Lower lobe of right lung (tissue), 2 donors: ENCODE measurements at regions not wholly inside any gene's neighbourhood (a gene's known extent, or its start where the extent isn't known, plus 50 kb on each side); places are given as distances from the start of the nearest gene placed in this dataset.

Experiments used
- ATAC-seq, 2 donors: fragments of 200-7000 bp; cut with Tn5 transposase; one replicate each; pipeline ENCODE4 v1.9.1; 2020 to 2022; ENCODE audit warnings: mild to moderate bottlenecking in 2 of 2, moderate library complexity in 2 of 2
- DNase-seq: peaks from one replicate; pipeline ENCODE4 v3.0.0-alpha.2; 2020
- H3K27ac ChIP-seq: fragments of 200-600 bp; one replicate; pipeline ENCODE4 v1.8.0; 2022
- H3K27me3 ChIP-seq: fragments of 200-600 bp; one replicate; pipeline ENCODE4 v1.8.0; 2022; ENCODE audit warnings: low read depth
- H3K36me3 ChIP-seq: fragments of 200-600 bp; one replicate; pipeline ENCODE4 v1.8.0; 2022; ENCODE audit warnings: mild to moderate bottlenecking
- H3K4me1 ChIP-seq: fragments of 200-600 bp; one replicate; pipeline ENCODE4 v1.8.0; 2022
- H3K4me3 ChIP-seq: fragments of 200-600 bp; one replicate; pipeline ENCODE4 v1.8.0; 2022; ENCODE audit warnings: mild to moderate bottlenecking
- H3K9me3 ChIP-seq: fragments of 200-600 bp; one replicate; pipeline ENCODE4 v1.8.0; 2022
- intact Hi-C: fragments of 100-400 bp; cut with DNase I; formaldehyde crosslinking; loops from one replicate; pipeline ENCODE4 v1.11.0; 2022
- TF ChIP-seq, protein P1 (sequence below): fragments of 200-600 bp; IDR thresholded peaks from one replicate; pipeline ENCODE4 v1.8.0; 2022; ENCODE audit warnings: antibody characterized with exemption, mild to moderate bottlenecking
- donor health status: DM: no; HTN: yes; CAD: no; lungs with severe emphysema.

DNA sequence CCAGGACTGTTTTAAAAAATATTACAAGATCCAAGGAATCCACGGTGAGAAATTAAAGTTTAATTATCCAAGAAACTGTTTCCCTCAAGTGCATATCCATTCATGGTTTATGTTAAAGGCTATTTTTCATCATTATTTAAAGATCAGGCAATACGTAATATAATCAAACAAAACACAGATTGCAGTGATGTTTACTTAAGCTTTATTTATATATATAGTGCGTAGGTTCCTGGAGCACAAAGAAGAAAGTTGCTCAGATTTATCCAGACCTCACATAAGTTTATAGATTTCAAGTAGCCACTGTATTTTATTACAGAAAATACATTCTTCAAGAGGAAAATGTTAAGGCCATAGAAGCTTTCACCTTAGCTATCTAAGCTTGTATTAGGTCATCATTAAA lies 210.0 kb upstream of the KLF14 start:
- intact Hi-C loops = no loop called here
- no peak for ATAC-seq
- TF ChIP-seq, protein P1, sequence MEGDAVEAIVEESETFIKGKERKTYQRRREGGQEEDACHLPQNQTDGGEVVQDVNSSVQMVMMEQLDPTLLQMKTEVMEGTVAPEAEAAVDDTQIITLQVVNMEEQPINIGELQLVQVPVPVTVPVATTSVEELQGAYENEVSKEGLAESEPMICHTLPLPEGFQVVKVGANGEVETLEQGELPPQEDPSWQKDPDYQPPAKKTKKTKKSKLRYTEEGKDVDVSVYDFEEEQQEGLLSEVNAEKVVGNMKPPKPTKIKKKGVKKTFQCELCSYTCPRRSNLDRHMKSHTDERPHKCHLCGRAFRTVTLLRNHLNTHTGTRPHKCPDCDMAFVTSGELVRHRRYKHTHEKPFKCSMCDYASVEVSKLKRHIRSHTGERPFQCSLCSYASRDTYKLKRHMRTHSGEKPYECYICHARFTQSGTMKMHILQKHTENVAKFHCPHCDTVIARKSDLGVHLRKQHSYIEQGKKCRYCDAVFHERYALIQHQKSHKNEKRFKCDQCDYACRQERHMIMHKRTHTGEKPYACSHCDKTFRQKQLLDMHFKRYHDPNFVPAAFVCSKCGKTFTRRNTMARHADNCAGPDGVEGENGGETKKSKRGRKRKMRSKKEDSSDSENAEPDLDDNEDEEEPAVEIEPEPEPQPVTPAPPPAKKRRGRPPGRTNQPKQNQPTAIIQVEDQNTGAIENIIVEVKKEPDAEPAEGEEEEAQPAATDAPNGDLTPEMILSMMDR = no peak
- no peak for DNase-seq
- H3K36me3 ChIP-seq = peaks cover 15% of the 10 kb centered on the region
- H3K4me3 ChIP-seq = peak overlapping the region; percentile 44
- peaks cover 78% of the 10 kb centered on the region for H3K4me1 ChIP-seq
- no peaks in the 10 kb centered on the region for H3K27me3 ChIP-seq
- no peaks in the 10 kb centered on the region for H3K9me3 ChIP-seq
- peak overlapping the region; percentile 80 for H3K27ac ChIP-seq

DNA sequence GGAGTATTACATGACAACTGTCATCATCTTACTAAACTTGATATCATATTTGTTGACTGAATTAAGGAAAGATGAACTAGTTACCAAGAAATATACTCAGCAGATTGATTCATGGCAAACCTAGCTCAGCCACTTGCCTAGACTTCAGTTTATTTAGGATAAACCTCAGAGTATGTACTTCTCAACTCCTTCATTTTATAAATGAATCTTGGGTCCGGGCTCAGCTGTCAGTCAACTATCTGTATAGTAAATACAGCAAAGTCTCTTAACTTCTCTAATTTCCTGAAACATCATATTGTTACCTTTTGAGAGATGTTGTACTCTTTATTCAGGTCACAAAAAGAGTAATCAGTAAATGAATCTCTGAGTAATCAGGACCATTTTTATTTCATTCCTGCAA lies 211.0 kb upstream of the KLF14 start:
- TF ChIP-seq, protein P1 = no peak
- no peak for ATAC-seq
- Histone ChIP-seq H3K27ac (peak overlapping the region; percentile 15), H3K27me3 (no peaks in the 10 kb centered on the region), H3K4me3 (no peak overlapping the region), H3K4me1 (peaks cover 70% of the 10 kb centered on the region), H3K9me3 (no peaks in the 10 kb centered on the region), H3K36me3 (peaks cover 15% of the 10 kb centered on the region)
- no peak for DNase-seq
- intact Hi-C loops = no loop called here

- Histone ChIP-seq H3K36me3 (peaks cover 15% of the 10 kb centered on the region), H3K4me3 (no peak overlapping the region), H3K9me3 (no peaks in the 10 kb centered on the region), H3K4me1 (peaks cover 66% of the 10 kb centered on the region), H3K27me3 (no peaks in the 10 kb centered on the region), H3K27ac (peak overlapping the region; percentile 15)
- no peak for DNase-seq
- no peak for ATAC-seq
- intact Hi-C loops = no loop called here
- TF ChIP-seq, protein P1 = no peak
These were observed 211.4 kb upstream of the KLF14 start for GRCh38 chr7:130945411-130945811.

- Histone ChIP-seq H3K36me3 (peaks cover 21% of the 10 kb centered on the region), H3K9me3 (no peaks in the 10 kb centered on the region), H3K27me3 (no peaks in the 10 kb centered on the region), H3K4me1 (peaks cover 59% of the 10 kb centered on the region), H3K4me3 (no peak overlapping the region), H3K27ac (no peak overlapping the region)
- DNase-seq (no peak), ATAC-seq (no peak)
- TF ChIP-seq, protein P1 = no peak
- intact Hi-C loops = no loop called here
These were observed 212.1 kb upstream of the KLF14 start for GRCh38 chr7:130946114-130946513.

DNA sequence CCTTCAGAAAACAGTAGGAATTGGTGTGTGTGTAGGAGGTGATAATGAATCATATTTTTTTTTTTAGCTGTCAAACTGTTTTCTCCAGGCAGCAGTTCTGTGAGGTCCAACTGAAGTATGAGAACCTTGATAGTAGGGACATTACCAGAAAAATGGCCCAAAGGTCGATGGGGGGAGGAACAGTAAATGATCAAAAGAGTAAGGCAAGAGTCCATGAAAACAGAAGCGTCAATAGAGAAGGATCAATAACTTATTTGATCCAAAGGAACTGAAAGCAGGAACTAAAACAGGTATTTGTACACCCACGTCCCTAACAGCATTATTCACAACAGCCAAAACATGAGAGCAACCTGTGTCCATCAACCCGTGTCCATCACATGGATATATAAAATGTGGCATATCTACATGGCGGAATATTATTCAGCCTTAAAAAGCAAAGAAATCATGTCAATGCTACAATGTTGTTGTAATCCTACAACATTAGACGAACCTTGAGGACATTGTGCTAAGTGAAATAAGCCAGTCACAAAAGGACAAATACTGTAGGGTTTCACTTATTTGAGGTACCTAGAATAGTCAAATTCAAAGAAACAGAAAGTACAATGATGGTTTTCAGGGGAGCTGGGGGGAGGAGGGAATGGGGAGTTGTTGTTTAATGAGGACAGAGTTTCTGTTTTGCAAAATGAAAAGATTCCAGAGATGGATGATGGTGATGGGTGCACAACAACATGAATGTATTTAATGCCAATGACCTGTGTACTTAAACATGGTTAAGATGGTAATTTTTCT lies 214.0 kb upstream of the KLF14 start:
- TF ChIP-seq, protein P1 = no peak
- ATAC-seq = no peak
- no peaks in the 10 kb centered on the region for H3K27me3 ChIP-seq
- peaks cover 36% of the 10 kb centered on the region for H3K36me3 ChIP-seq
- DNase-seq = no peak
- peaks cover 54% of the 10 kb centered on the region for H3K4me1 ChIP-seq
- H3K9me3 ChIP-seq = no peaks in the 10 kb centered on the region
- no peak overlapping the region for H3K4me3 ChIP-seq
- intact Hi-C loops = no loop called here
- no peak overlapping the region for H3K27ac ChIP-seq
